PFSK-1 (cell line): ENCODE measurements at regions not wholly inside any gene's neighbourhood (a gene's known extent, or its start where the extent isn't known, plus 50 kb on each side); places are given as distances from the start of the nearest gene placed in this dataset.

Source experiments
- POLR2AphosphoS5 ChIP-seq: IDR thresholded peaks from 2 replicates; pipeline ENCODE4 v1.6.1; 2012; ENCODE audit warnings: low read depth, mild to moderate bottlenecking, control low read depth, low read length, moderate library complexity
- REST ChIP-seq, 2 experiments: IDR thresholded peaks; 2 replicates each; pipeline versions ENCODE4 v1.6.1 to v1.8.0; 2011 to 2012; ENCODE audit warnings: low read depth in 2 of 2, low read length in 2 of 2, control low read depth in 1 of 2, inconsistent platforms in 1 of 2, mild to moderate bottlenecking in 1 of 2, moderate library complexity in 1 of 2; ENCODE audit not compliant: insufficient read depth in 1 of 2
- SIN3A ChIP-seq: IDR thresholded peaks from 2 replicates; pipeline ENCODE4 v1.6.1; 2012; ENCODE audit warnings: mild to moderate bottlenecking, low read length, moderate library complexity, borderline replicate concordance; ENCODE audit not compliant: insufficient read depth
- TAF1 ChIP-seq: IDR thresholded peaks from 2 replicates; pipeline ENCODE4 v1.6.1; 2012; ENCODE audit warnings: low read length, control low read depth, borderline replicate concordance; ENCODE audit not compliant: insufficient read depth

GRCh38 chr10:29959586-29959985, 99.8 kb downstream of the JCAD start:
- TF ChIP-seq REST (IDR thresholded peaks at IDR 0.05; ENCODE audit: insufficient read depth in 1 of 2, low read depth in 2 of 2, low read length in 2 of 2) (no peak), SIN3A (no peak), TAF1 (no peak), POLR2AphosphoS5 (no peak)
